Brain microvascular endothelial cell (primary cell): ENCODE measurements at regions not wholly inside any gene's neighbourhood (a gene's known extent, or its start where the extent isn't known, plus 50 kb on each side); places are given as distances from the start of the nearest gene placed in this dataset.

Experiments
- DNase-seq: peaks from one replicate; pipeline ENCODE4 v3.0.0-alpha.2; 2020
- H3K27ac ChIP-seq: fragments of 250-450 bp; sonication (Bioruptor Pico); 2 replicates; pipeline ENCODE4 v1.5.1; 2020; ENCODE audit warnings: mild to moderate bottlenecking, moderate library complexity
- H3K27me3 ChIP-seq: fragments of 250-450 bp; sonication (Bioruptor Pico); replicated peaks from 2 replicates; pipeline ENCODE4 v1.5.1; 2020; ENCODE audit warnings: mild to moderate bottlenecking
- H3K36me3 ChIP-seq: fragments of 250-450 bp; sonication (Bioruptor Pico); replicated peaks from 2 replicates; pipeline ENCODE4 v1.5.1; 2020; ENCODE audit warnings: mild to moderate bottlenecking
- H3K4me3 ChIP-seq: 2 replicates; pipeline ENCODE4 v1.5.1; 2011; ENCODE audit warnings: low read depth, mild to moderate bottlenecking, control low read depth, low read length, moderate library complexity
- in situ Hi-C: cut with HindIII; loops from 2 replicates; pipeline ENCODE4 v1.10.0; 2017; ENCODE audit warnings: low sequenced_read_pairs, low pct_ligation_motif_present
- TF ChIP-seq, protein P1 (sequence below): IDR thresholded peaks from 2 replicates; pipeline ENCODE4 v1.5.1; 2011; ENCODE audit warnings: low read depth, mild to moderate bottlenecking, moderate library complexity, low read length, control low read depth, inconsistent platforms; ENCODE audit errors: missing control alignments

DNA sequence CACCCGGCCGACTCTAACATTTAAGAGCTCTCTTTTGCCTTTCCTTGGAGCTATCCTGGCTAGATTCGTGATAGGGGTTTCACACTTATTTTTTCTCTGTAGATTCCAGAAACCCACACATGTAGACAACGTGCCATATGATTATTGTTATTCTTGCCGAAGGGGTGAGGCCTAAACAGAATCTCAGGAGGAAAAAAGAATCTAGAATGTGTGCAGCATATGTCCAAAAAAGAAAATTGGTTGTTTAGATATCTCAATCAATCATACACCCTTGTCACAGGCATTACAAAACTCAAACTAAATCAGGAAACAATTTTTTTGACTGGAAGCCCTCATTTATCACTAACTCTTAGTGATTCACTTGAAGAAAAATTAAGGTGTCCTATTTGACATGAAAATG, 66.9 kb upstream of the TGM3 start:
- H3K4me3 ChIP-seq: no peak overlapping the region
- no peak for DNase-seq
- TF ChIP-seq, protein P1, sequence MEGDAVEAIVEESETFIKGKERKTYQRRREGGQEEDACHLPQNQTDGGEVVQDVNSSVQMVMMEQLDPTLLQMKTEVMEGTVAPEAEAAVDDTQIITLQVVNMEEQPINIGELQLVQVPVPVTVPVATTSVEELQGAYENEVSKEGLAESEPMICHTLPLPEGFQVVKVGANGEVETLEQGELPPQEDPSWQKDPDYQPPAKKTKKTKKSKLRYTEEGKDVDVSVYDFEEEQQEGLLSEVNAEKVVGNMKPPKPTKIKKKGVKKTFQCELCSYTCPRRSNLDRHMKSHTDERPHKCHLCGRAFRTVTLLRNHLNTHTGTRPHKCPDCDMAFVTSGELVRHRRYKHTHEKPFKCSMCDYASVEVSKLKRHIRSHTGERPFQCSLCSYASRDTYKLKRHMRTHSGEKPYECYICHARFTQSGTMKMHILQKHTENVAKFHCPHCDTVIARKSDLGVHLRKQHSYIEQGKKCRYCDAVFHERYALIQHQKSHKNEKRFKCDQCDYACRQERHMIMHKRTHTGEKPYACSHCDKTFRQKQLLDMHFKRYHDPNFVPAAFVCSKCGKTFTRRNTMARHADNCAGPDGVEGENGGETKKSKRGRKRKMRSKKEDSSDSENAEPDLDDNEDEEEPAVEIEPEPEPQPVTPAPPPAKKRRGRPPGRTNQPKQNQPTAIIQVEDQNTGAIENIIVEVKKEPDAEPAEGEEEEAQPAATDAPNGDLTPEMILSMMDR: no peak
- in situ Hi-C loops: no loop called here
- no peak overlapping the region for H3K27ac ChIP-seq
- no peaks in the 10 kb centered on the region for H3K36me3 ChIP-seq
- H3K27me3 ChIP-seq: no peaks in the 10 kb centered on the region

DNA sequence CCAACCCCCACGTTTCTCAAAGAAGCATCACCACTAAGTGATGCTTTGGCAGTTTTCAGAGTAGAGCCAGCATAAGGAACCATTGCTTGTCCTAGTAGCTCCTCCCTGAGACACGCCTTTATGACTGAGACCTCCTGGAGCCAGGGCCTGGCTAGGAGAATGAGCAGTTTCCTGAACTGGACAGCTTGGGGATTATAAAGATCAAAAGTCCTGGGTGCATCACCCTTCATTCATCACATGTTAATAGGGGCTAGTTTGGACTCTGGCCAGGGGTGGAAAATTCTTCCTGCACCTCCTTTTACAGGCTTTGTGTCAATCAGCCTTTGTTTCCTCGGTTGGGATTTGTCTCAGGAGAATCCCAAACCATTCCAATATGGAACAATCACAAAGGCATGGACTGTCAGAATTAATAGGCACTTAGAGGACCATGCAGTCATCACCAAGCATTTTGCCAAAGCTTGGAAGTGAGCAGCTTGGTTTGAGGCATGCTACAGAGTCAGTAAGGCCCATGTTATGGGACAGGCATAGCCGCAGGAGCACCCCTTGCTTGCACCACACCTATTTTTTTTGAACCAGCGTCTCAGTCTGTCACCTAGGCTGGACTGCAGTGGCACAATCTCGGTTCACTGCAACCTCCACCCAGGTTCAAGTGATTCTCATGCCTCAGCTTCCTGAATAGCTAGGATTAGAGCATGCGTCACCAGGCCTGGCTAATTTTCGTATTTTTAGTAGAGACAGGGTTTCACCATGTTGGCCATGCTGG, 64.9 kb upstream of the TGM3 start:
- H3K36me3 ChIP-seq: no peaks in the 10 kb centered on the region
- TF ChIP-seq, protein P1: no peak
- DNase-seq: no peak
- no peak overlapping the region for H3K27ac ChIP-seq
- H3K27me3 ChIP-seq: no peaks in the 10 kb centered on the region
- H3K4me3 ChIP-seq: no peak overlapping the region
- in situ Hi-C loops: no loop called here

DNA sequence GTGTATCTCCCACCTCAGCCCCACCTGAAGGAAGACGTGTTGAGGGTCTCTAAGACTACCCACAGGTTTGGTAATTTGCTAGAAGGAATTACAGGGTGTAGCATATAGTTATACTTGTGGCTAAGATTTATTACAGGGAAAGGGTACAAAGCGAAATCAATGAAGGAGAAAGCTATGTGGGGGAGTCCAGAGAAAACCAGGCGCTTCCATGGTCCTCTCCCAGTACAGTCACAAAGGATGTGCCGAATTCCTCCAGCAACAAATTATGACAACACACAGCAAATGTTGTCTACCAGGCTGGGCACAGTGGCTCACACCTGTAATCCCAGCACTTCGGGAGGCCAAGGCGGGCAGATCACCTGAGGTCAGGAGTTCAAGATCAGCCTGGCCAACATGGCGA, 64.1 kb upstream of the TGM3 start:
- no peak overlapping the region for H3K27ac ChIP-seq
- H3K4me3 ChIP-seq: no peak overlapping the region
- in situ Hi-C loops: no loop called here
- H3K27me3 ChIP-seq: no peaks in the 10 kb centered on the region
- DNase-seq: no peak
- TF ChIP-seq, protein P1: no peak
- H3K36me3 ChIP-seq: no peaks in the 10 kb centered on the region

DNA sequence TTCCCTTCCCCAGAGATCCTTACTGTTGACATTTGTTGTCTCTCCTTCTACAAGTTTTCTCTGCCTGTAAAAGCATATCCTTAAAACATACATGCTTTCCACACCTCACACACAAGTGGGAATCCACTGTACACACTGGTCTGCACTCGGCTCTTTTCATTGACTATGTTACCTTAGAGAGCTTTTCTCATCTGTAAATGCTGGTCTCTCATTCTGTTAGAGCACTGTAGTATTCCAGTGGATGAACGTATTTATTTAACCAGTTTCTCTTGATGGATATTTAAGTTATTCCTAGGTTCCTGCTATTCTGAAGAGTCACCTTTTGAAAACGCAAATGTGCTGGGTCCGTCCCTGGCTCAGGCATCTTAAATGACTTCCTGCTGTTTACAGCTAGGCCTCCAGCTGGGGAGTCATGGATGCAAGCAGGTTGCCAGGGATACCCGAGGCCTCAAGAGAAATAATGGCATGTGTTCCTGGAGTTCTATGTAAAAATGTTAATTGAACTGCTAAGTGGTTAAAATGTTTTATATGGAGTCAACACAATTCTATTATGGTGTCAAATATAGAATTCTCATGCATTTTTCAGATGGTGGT, 61.1 kb upstream of the TGM3 start:
- DNase-seq: no peak
- Histone ChIP-seq H3K27ac (no peak overlapping the region), H3K36me3 (no peaks in the 10 kb centered on the region), H3K4me3 (no peak overlapping the region), H3K27me3 (no peaks in the 10 kb centered on the region)
- in situ Hi-C loops: no loop called here
- TF ChIP-seq, protein P1: no peak

DNA sequence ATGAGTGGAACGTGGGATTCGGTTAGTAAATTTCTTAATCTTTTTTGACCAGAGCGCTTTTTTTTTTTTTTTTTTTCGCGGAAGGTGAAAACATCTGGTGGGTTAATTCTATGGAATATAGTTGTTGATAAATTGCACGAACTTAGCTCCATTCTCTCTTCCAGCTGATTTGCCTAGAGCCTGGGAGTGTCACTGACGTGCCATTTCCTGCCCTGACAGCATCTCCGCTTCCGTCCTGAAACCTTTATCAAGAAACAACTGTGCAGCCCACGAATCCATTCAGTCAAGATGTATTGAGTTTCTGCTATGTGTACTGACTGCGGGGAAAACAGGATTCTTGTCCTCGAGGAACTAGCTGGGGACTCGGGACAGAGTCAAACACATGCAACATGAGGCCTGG, 59.5 kb upstream of the TGM3 start:
- Histone ChIP-seq H3K4me3 (no peak overlapping the region), H3K36me3 (no peaks in the 10 kb centered on the region), H3K27me3 (no peaks in the 10 kb centered on the region), H3K27ac (no peak overlapping the region)
- in situ Hi-C loops: no loop called here
- no peak for DNase-seq
- TF ChIP-seq, protein P1: no peak
